OCI-LY7 (cell line): ENCODE measurements at regions not wholly inside any gene's neighbourhood (a gene's known extent, or its start where the extent isn't known, plus 50 kb on each side); places are given as distances from the start of the nearest gene placed in this dataset.
"Not testable (repeated sequence)": the region's sequence is repeated elsewhere in the genome, so short reads cannot be mapped to it uniquely, and the experiment has no call there.

ENCODE experiments used
- BruUV-seq: library from RNA; stranded (reverse); fragments of 400-500 nt; replicated peaks from 2 replicates; lab custom pipeline; 2021; lab: Mats Ljungman, UMichigan
- CTCF ChIA-PET: fragments of 300-600 bp; sonication (Branson Sonifier 250); formaldehyde crosslinking; loops from one replicate; lab custom pipeline; 2022; ENCODE audit warnings: antibody characterized with exemption; ENCODE audit not compliant: unreplicated experiment; lab: Charles Lee
- POLR2A ChIA-PET: fragments of 300-600 bp; sonication (Branson Sonifier 250); formaldehyde crosslinking; loops from one replicate; lab custom pipeline; 2022; ENCODE audit warnings: antibody characterized with exemption; lab: Charles Lee
- DNase-seq: peaks from one replicate; pipeline ENCODE4 v3.0.0-alpha.2; 2015; ENCODE audit warnings: low spot score
- H2AFZ ChIP-seq: fragments of 200-600 bp; sonication (generic), shearing (Covaris generic); 2 replicates; pipeline ENCODE4 v1.6.1; 2014; ENCODE audit warnings: mild to moderate bottlenecking, antibody characterized with exemption, low read length, moderate library complexity
- H3K27ac ChIP-seq: fragments of 200-600 bp; sonication (generic); 2 replicates; pipeline ENCODE4 v1.5.1; 2014; ENCODE audit warnings: mixed run types, low read depth, mild to moderate bottlenecking, moderate library complexity, low read length, inconsistent platforms; ENCODE audit not compliant: poor library complexity, severe bottlenecking
- H3K36me3 ChIP-seq: fragments of 200-600 bp; sonication (generic); 2 replicates; pipeline ENCODE4 v1.6.1; 2014; ENCODE audit warnings: mild to moderate bottlenecking, antibody characterized with exemption, low read length, moderate library complexity, mixed read lengths; ENCODE audit not compliant: insufficient read depth
- H3K4me1 ChIP-seq: fragments of 200-600 bp; sonication (generic); 2 replicates; pipeline ENCODE4 v1.5.1; 2014; ENCODE audit warnings: mild to moderate bottlenecking, low read length; ENCODE audit not compliant: insufficient read depth, poor library complexity, severe bottlenecking
- H3K4me2 ChIP-seq: fragments of 200-600 bp; sonication (generic); 2 replicates; pipeline ENCODE4 v1.6.1; 2014; ENCODE audit warnings: mild to moderate bottlenecking, low read length
- H3K4me3 ChIP-seq: fragments of 200-600 bp; sonication (generic); 2 replicates; pipeline ENCODE4 v1.5.1; 2014; ENCODE audit warnings: mild to moderate bottlenecking, low read depth, low read length; ENCODE audit not compliant: poor library complexity, severe bottlenecking
- H3K79me2 ChIP-seq: fragments of 200-600 bp; sonication (generic); 2 replicates; pipeline ENCODE4 v1.6.1; 2016; ENCODE audit warnings: low read depth, mild to moderate bottlenecking, low read length, moderate library complexity, mixed read lengths; ENCODE audit not compliant: insufficient read depth
- H3K9me2 ChIP-seq: fragments of 200-600 bp; sonication (generic); 2 replicates; pipeline ENCODE4 v1.6.1; 2016; ENCODE audit warnings: mild to moderate bottlenecking, low read length, mixed read lengths; ENCODE audit not compliant: insufficient read depth
- H3K9me3 ChIP-seq: fragments of 200-600 bp; sonication (generic); 2 replicates; pipeline ENCODE4 v1.6.1; 2014; ENCODE audit warnings: mild to moderate bottlenecking, mixed run types, low read length, mixed read lengths
- H4K20me1 ChIP-seq: fragments of 200-600 bp; sonication (generic); 2 replicates; pipeline ENCODE4 v1.6.1; 2014; ENCODE audit warnings: mild to moderate bottlenecking, antibody characterized with exemption, low read length, moderate library complexity, mixed read lengths; ENCODE audit not compliant: insufficient read depth
- EZH2phosphoT487 ChIP-seq: fragments of 200-600 bp; sonication (generic); IDR thresholded peaks from 2 replicates; pipeline ENCODE4 v1.6.1; 2018; ENCODE audit warnings: low read depth, borderline replicate concordance, mild to moderate bottlenecking, mixed run types, antibody characterized with exemption, low read length, moderate library complexity, mixed read lengths
- intact Hi-C: fragments of 100-400 bp; cut with micrococcal nuclease; formaldehyde crosslinking; loops from one replicate; pipeline ENCODE4 v1.10.0; 2022; ENCODE audit not compliant: unreplicated experiment
- TF ChIP-seq, protein P1 (sequence below): fragments of 200-600 bp; sonication (generic); conservative IDR thresholded peaks from 2 replicates; pipeline ENCODE4 v1.5.1; 2014; ENCODE audit warnings: mild to moderate bottlenecking, antibody characterized with exemption, low read length, moderate library complexity, mixed read lengths

- no peaks in the 10 kb centered on the region for H4K20me1 ChIP-seq
- H3K4me2 ChIP-seq = no peak overlapping the region
- H3K9me2 ChIP-seq = no peaks in the 10 kb centered on the region
- TF ChIP-seq, protein P1, sequence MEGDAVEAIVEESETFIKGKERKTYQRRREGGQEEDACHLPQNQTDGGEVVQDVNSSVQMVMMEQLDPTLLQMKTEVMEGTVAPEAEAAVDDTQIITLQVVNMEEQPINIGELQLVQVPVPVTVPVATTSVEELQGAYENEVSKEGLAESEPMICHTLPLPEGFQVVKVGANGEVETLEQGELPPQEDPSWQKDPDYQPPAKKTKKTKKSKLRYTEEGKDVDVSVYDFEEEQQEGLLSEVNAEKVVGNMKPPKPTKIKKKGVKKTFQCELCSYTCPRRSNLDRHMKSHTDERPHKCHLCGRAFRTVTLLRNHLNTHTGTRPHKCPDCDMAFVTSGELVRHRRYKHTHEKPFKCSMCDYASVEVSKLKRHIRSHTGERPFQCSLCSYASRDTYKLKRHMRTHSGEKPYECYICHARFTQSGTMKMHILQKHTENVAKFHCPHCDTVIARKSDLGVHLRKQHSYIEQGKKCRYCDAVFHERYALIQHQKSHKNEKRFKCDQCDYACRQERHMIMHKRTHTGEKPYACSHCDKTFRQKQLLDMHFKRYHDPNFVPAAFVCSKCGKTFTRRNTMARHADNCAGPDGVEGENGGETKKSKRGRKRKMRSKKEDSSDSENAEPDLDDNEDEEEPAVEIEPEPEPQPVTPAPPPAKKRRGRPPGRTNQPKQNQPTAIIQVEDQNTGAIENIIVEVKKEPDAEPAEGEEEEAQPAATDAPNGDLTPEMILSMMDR = no peak
- no peaks in the 10 kb centered on the region for H3K36me3 ChIP-seq
- no TSS peak for BruUV-seq
- CTCF ChIA-PET = no interaction called here
- H3K4me1 ChIP-seq = no peaks in the 10 kb centered on the region
- H3K4me3 ChIP-seq = no peak overlapping the region
- no peaks in the 10 kb centered on the region for H3K9me3 ChIP-seq
- no peak for DNase-seq
- H2AFZ ChIP-seq = no peak overlapping the region
- no peaks in the 10 kb centered on the region for H3K79me2 ChIP-seq
- POLR2A ChIA-PET = no interaction called here
- no peak overlapping the region for H3K27ac ChIP-seq
- intact Hi-C loops = no loop called here
These were observed 98.8 kb downstream of the FOXD2 start for GRCh38 chr1:47536646-47537118.

DNA sequence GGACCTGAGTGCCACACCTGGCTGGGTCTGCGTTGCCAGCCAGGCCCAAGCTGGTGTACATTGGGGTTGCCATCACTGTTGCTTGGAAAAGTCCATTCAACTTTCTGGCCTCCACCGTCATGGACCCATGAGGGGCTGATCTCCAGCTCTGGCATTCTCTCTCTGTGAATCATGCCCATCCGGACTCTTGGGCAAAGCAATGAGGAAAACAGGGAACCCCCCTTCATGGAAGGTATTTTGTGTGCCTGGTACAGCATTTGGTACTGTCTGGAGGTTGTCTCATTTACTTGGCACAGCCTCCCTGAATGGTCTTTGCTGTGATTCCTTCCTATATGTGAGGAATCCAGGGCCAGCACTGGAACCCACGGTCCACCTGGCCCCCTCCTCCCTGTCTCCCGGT lies 99.4 kb downstream of the FOXD2 start:
- no TSS peak for BruUV-seq
- Histone ChIP-seq H3K79me2 (no peaks in the 10 kb centered on the region), H3K4me1 (no peaks in the 10 kb centered on the region), H3K9me3 (no peaks in the 10 kb centered on the region), H3K4me2 (no peak overlapping the region), H3K27ac (no peak overlapping the region), H3K36me3 (no peaks in the 10 kb centered on the region), H3K9me2 (no peaks in the 10 kb centered on the region), H3K4me3 (no peak overlapping the region), H4K20me1 (no peaks in the 10 kb centered on the region), H2AFZ (no peak overlapping the region)
- ChIA-PET POLR2A (no interaction called here), CTCF (no interaction called here)
- DNase-seq = no peak
- TF ChIP-seq EZH2phosphoT487 = no peak
- TF ChIP-seq, protein P1 = no peak
- intact Hi-C loops = no loop called here

DNA sequence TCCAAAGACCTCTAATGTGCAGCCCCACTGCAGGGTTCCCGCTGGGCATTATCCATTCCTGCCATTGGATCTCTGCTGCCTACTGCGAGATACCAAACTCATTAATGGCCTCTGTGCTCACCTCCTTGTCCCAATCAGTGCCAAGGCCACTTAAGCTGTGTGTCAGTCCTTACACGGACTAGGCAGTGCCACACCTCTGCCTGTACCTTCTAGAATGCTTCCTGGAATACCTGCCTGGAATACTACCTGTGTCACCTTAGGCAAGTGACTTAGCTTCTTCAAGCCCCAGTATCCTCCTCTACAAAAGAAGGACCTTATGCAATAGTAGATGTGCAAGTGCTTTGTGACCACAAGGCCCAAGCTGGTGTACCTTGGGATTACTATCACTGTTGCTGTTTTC lies 100.1 kb downstream of the FOXD2 start:
- intact Hi-C loops = no loop called here
- CTCF ChIA-PET = no interaction called here
- no TSS peak for BruUV-seq

GRCh38 chr1:47538530-47538929 lies 100.7 kb downstream of the FOXD2 start:
- POLR2A ChIA-PET = interaction anchor here (0.6 kb wide), 1 partner anchor 115 kb away, joined by 7 read pairs; no protein-coding TSS in a partner anchor
- intact Hi-C loops, H4K20me1 ChIP-seq, H3K4me2 ChIP-seq, DNase-seq, H3K79me2 ChIP-seq, H2AFZ ChIP-seq, CTCF ChIA-PET, BruUV-seq, H3K4me3 ChIP-seq, H3K4me1 ChIP-seq, H3K27ac ChIP-seq, H3K9me3 ChIP-seq, H3K36me3 ChIP-seq, H3K9me2 ChIP-seq: not testable (repeated sequence)

More for the DNA sequence above, 100.1 kb downstream of the FOXD2 start:
- H3K4me1 ChIP-seq = no peaks in the 10 kb centered on the region
- H3K9me3 ChIP-seq = no peaks in the 10 kb centered on the region
- no peak for DNase-seq
- H3K27ac ChIP-seq = no peak overlapping the region
- H4K20me1 ChIP-seq = no peaks in the 10 kb centered on the region
- H3K4me2 ChIP-seq = no peak overlapping the region
- no peaks in the 10 kb centered on the region for H3K9me2 ChIP-seq
- H3K36me3 ChIP-seq = no peaks in the 10 kb centered on the region
- H2AFZ ChIP-seq = no peak overlapping the region
- TF ChIP-seq, protein P1 = no peak
- no peak for TF ChIP-seq EZH2phosphoT487
- no peak overlapping the region for H3K4me3 ChIP-seq
- POLR2A ChIA-PET = no interaction called here
- H3K79me2 ChIP-seq = no peaks in the 10 kb centered on the region
